ENCODE measurements at regions not wholly inside any gene's neighbourhood (a gene's known extent, or its start where the extent isn't known, plus 50 kb on each side); places are given as distances from the start of the nearest gene placed in this dataset.
A peak's percentile ranks its signal among the peaks of the same experiment; 100 is the strongest.
"Not testable (repeated sequence)": the region's sequence is repeated elsewhere in the genome, so short reads cannot be mapped to it uniquely, and the experiment has no call there.

GRCh38 chr2:236769981-236770671 is 200.5 kb downstream of the ACKR3 start:
- DNase-seq (ENCODE audit: low spot score) = peak; percentile 96

DNA sequence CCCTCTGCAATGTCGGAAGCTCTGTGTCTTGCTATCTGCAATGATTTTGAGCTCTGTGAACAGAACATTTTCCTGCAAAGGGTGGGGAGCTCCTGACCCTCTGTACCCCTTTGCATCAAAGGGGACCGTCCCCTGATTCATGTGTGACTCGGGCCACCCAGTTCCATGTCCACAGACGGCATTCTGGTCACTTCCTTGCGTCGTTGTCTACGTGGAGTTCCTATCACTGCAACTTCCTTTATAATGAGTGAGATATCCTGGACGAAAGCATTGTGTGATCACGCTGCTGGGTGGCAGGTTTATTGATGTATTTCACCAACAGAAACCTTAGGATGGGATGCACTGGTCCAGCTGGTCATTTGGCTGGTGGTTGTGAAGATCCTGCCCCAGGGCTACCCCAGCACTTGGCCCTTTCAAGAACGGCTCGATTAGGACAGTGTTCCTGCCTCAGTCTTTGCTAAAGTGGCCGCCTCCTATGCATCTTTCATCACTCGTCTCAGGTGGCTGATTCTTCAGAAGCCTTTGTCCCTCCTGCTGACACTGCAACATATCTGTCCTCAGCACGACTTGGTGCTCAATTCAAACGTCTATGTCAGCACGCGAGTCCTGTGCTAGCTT is 202.7 kb downstream of the ACKR3 start:
- no peak for DNase-seq (ENCODE audit: low spot score)

- no peak for DNase-seq (ENCODE audit: low spot score)
Measured at GRCh38 chr2:236773206-236773605, 203.6 kb downstream of the ACKR3 start.

GRCh38 chr2:236774171-236774570 is 204.5 kb downstream of the ACKR3 start:
- DNase-seq (ENCODE audit: low spot score) = no peak

- no peak for DNase-seq (ENCODE audit: low spot score)
Measured at GRCh38 chr2:236775511-236775910, 205.9 kb downstream of the ACKR3 start.

DNA sequence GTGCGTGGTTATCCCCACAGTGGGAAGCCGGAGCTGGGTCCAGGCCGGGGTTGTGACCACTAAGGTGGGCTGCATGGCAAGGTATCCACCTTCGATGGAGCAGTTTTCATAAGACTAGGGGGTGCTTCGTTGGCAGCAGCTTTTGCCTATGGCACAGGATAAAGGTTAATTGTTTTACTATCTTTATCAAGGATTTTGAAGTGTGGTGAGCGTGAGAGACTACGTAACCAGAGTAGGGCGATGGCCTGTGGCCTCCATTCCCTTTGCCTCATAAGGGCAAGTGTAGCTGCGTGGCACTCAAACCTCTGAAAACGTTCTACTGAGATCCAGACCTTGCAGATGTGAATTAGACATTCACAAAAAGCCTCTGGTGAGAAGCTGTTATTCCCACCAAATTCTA is 206.6 kb downstream of the ACKR3 start:
- DNase-seq (ENCODE audit: low spot score) = no peak

GRCh38 chr2:236776695-236777251 is 207.1 kb downstream of the ACKR3 start:
- peak; percentile 81 for DNase-seq (ENCODE audit: low spot score)

DNA sequence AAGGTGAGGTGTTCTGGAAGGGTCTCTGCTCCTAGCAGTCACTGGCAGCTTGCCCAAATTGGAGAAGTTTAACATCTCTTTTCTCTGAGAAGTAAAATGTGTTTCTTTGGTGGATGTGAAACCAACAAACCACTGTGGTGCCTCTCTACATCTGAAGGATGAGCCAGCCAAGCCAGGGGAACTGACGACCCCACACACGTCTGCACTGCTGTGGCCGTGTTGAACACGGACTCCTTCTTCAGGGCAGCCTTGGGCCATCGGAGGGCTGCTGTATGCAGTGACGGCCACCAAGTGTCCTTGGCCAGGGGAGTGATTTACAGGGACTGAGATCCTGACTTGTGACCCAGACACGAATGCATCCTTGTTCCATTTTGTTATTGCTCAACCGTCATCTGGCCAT is 207.8 kb downstream of the ACKR3 start:
- DNase-seq (ENCODE audit: low spot score) = no peak

DNA sequence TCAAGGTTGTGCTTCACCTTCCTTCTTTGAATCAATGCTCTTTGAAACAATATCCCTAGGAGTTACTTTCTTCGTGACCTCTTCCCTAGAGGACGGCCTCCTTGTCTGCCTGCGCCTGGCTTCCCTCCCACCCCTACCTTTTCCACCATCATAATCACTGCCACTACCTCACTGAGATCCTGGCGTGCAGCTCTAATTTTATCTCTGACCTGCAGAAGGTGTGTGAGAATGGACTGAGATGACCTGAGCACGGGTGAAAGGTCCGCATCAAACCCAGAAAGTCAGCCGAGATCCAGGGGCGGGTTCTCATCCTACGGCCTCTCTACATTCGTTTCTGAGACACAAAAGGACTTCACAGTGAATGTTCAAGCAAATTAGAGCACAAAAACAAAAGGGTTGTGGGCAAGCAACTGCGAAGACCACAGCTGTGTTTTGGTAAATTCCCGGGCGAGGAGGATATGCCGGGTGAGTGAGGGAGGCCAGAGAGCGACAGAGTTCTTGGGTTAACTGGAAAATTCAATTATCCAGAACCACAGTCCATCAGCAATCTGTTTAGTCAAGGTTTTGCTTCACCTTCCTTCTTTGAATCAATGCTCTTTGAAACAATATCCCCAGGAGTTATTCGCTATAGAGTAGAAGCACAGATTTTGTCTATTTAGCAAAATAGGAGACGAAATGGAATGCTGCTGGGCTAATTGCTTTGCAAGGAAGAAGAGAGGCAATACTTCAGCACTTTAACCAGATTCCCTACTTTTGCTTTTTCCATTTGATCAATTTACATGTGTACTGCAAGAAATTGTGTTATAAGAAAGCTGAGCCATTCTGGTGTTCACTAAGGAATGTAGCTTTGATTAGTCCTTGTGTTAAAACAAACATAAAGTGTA is 212.6 kb downstream of the ACKR3 start:
- no peak for DNase-seq (ENCODE audit: low spot score)

- no peak for DNase-seq (ENCODE audit: low spot score)
Measured at GRCh38 chr2:236782938-236783337, 213.3 kb downstream of the ACKR3 start.

DNA sequence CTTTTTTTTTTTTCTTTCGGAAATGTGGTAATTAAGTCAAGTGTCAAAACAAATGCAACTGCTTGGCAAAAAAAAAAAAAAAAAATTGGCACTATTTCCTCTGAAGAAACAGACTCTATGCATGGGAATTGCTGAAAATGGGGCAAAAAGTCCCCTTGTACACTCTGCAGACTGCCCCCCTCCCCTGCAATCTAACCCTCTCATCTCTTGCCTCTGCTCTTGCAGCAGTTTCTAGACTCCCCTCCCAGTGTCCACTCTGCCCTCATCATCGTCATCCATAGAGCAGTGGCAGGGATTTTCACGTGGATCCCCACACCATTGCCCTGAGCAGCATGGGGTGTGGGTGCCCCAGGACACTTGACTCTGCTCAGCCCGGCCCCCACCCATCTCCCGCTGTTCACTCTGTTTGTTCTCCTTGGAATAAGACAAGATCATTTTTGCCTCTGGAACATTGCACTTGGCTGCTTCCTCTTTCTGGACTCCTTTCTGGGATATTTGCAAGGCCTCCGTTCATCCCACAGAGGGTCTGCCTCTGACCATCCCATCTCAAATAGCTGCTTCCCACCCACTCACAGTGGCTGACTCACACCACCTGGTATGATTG is 213.9 kb downstream of the ACKR3 start:
- no peak for DNase-seq (ENCODE audit: low spot score)

DNA sequence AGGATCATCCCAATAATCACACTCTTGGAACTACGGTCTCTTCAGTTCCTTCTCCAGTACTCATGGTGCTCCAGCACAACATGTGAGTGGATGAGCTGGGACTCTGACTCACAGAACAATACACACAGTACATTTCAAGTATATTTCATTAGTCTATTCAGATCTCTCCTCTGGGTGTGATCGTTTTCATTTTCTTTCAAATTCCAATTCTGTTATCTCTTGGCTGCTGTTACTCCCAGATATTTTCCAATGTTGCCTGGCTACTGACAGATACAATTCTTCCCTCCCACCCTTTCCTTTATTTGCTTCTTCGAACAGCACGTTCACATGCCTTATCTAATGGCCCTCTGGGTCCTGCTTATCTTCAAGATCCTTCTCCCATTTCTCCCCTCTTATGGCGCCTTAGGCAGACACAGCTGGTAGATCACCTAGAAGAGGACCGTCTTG is 216.0 kb downstream of the ACKR3 start:
- DNase-seq (ENCODE audit: low spot score) = no peak

GRCh38 chr2:236786751-236787150 is 217.1 kb downstream of the ACKR3 start:
- no peak for DNase-seq (ENCODE audit: low spot score)

DNA sequence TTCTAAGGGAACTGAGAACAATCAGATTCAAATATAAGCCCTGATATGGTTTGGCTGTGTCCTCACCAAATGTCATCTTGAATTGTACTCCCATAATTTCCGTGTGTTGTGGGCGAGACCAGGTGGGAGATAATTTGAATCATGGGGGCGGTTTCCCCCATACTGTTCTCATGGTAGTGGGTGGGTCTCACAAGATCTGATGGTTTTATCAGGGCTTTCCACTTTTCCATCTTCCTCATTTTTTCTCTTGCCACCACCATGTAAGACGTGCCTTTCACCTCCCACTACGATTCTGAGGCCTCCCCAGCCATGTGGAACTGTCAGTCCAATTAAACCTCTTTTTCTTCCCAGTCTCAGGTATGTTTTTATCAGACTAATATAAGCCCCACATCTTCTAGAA is 217.8 kb downstream of the ACKR3 start:
- DNase-seq (ENCODE audit: low spot score) = not testable (repeated sequence)

GRCh38 chr2:236787885-236788284 is 218.3 kb downstream of the ACKR3 start:
- no peak for DNase-seq (ENCODE audit: low spot score)

DNA sequence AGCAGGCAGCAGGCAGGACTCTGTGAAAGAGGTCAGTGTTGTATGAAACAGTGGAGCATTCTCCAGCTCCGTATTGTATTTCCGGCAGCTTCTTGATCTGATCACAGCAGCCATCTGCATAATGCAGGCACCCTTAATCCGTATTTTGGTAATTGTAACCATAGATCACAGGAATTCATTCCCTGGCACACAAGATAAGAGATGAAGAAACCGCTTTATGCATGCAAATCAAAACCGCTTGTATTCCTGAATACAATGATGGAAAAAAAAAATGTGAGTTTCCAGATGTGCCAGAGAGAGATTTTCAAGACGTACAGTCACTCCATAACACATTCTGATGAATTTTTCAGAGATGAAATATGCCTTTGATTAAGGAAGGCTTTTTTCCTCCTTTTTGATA is 221.3 kb downstream of the ACKR3 start:
- DNase-seq (ENCODE audit: low spot score) = no peak

DNA sequence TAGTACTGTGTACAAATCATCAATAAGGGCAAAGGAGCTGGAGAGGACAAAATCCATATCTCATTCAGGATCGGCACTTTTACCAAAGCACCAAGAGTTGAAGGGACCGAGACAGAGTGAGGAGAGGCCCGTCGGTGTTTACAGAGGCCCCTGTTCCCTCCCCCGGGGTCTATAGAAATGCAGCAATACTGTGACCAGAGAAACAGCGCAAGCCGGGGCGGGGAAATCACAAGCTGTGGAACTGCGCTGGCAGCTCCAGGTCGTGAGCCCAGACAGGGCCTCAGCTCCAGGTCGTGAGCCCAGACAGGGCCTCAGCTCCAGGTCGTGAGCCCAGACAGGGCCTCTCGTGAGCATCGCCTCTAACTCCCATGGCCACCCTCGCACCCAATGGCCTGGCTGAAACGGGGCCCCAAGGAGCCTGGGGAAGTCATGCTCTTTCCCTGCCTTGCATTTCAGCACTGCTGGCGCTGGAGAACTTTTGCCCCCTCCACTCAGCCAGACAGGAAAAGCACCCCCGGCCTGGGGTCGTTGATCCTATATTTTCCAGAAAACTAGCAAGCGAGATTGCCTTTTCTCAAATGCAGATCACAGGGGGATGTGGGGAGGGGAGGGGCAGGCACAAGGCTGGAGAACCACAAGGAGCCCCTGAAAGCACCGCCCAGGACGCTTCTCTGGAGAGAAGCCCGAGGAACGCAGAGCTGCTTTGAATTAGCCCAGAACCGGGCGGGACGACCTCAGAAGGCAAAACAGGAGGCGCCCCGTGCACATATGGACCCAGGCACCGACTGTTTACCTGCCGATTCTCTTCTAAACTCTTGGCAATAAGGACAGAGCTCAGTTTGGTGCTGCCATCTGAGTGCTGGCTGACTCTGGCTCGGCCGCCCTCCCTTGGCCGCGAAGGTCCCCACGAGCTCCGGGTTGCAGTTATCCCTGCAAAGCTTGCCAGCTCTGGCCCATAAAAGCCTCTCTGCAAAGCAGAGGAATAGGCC is 223.7 kb downstream of the ACKR3 start:
- no peak for DNase-seq (ENCODE audit: low spot score)

DNA sequence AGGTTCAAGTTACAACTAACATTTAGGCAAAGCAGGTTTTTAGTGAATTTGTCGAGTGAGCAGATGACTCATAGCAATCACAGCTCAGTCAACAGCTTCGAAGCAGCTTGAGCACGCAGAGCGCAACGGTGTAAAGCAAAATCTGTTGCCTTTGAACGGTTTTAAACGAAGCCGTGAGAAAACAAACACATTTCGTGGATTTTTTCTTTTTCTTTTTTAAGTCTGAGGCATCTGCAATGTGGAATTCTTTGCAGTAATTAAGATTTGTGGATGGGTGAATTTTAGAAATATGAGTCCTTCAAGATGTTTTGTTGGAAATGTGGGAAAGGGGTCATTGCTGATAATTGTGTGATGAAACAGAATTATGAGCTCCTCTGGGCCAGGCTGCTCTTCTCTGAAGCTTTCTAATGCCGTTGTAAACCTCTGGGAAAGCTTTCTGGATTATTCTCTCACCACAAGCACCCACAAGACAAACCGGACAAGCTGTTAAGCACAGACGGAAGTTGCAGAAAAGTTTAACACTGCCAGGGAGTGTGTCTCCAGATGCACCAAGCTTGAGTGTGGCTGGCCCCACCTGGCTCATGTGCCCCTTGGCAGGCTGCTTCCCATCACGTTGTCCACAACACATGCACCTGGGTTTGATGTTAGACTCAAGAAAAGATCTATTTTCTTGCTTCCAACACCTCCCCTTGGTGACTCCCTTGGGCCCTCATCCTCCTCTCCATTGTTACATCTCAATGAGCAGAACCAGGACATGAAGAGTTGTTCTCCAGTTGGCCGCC is 224.7 kb downstream of the ACKR3 start:
- no peak for DNase-seq (ENCODE audit: low spot score)

- no peak for DNase-seq (ENCODE audit: low spot score)
Measured at GRCh38 chr2:236795169-236795860, 225.7 kb downstream of the ACKR3 start.
